ENCODE measurements at regions not wholly inside any gene's neighbourhood (a gene's known extent, or its start where the extent isn't known, plus 50 kb on each side); places are given as distances from the start of the nearest gene placed in this dataset.
"Not testable (repeated sequence)": the region's sequence is repeated elsewhere in the genome, so short reads cannot be mapped to it uniquely, and the experiment has no call there.

DNA sequence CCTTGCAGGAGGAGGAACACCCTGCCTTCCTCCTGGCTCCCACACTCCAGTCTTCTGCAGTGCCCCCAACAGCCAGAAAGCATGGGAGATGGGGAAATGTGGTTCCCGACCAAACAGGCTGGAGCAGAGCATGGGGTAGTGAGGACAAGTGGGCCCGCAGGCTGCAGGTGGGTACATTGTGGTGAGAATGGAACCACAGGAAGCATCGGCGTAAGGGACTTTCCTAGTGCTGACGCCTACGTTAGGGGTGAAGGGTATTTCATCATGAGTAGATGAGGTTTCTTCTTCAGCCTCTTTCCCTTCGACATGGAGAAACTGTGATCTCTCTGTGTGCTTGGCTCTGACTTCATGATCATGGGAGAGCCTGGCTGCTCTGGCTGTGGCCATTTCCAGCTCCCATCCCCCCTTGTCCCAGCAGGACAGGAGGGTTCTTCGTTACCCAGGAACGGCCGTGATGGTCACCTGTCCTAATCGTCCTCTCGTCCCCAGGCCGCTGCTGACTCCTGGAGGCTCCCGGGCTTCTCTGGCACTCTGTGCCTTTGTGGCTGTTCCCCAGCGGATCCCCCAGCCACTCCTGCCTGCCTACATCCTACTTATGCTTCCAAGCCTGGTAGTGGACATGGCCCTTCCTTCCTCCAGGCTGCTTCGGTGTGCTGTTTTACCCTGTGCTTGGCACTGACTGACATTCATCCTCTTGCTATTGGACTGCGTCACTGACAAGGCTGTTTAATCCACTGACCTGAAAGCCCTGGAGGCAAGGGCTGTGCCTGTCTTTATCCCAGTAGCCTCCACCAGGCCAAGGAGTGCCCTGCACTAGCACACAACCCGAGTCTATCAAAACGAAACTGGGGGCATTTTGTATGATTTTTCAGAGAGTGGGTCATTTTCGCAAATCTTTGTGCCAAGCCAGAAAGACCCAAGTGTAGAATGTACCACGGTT lies 65.2 kb upstream of the CECR2 start:
- Mint-ChIP-seq H3K27ac (no peak overlapping the region), H3K9me3 (peaks cover 51% of the 10 kb centered on the region), H3K4me1 (ENCODE audit: low read depth) (no peaks in the 10 kb centered on the region), H3K36me3 (ENCODE audit: low read depth) (peaks cover 4% of the 10 kb centered on the region; the same call in 1 of the 2 replicates), H3K4me3 (no peak overlapping the region), H3K27me3 (ENCODE audit: insufficient read depth) (peaks cover 3% of the 10 kb centered on the region; the same call in 1 of the 2 replicates)
- TF ChIP-seq, protein P1, sequence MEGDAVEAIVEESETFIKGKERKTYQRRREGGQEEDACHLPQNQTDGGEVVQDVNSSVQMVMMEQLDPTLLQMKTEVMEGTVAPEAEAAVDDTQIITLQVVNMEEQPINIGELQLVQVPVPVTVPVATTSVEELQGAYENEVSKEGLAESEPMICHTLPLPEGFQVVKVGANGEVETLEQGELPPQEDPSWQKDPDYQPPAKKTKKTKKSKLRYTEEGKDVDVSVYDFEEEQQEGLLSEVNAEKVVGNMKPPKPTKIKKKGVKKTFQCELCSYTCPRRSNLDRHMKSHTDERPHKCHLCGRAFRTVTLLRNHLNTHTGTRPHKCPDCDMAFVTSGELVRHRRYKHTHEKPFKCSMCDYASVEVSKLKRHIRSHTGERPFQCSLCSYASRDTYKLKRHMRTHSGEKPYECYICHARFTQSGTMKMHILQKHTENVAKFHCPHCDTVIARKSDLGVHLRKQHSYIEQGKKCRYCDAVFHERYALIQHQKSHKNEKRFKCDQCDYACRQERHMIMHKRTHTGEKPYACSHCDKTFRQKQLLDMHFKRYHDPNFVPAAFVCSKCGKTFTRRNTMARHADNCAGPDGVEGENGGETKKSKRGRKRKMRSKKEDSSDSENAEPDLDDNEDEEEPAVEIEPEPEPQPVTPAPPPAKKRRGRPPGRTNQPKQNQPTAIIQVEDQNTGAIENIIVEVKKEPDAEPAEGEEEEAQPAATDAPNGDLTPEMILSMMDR (IDR thresholded peaks at IDR 0.05) = no peak
- DNase-seq = no peak

DNA sequence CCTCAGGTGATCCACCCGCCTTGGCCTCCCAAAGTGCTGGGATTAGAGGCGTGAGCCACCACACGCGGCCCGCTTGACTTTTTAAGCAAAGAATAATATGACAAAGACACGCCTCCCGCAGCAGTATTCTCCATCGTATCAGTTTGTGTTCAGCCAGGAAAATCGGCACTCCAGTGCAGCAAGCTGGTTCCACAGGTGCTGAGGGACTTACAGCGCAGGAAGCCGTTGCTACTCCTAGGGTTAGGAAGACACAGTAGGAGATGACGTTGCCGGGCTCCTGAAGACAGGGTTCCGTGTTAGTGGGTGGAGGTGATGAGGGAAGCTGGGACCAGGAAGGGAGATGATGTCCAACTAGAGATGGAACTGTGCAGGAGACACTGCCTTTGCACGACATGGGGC lies 65.8 kb upstream of the CECR2 start:
- H3K27me3 Mint-ChIP-seq (ENCODE audit: insufficient read depth) = peaks cover 3% of the 10 kb centered on the region; the same call in 1 of the 2 replicates
- no peak overlapping the region for H3K4me3 Mint-ChIP-seq
- peaks cover 4% of the 10 kb centered on the region; the same call in 1 of the 2 replicates for H3K36me3 Mint-ChIP-seq (ENCODE audit: low read depth)
- peaks cover 54% of the 10 kb centered on the region for H3K9me3 Mint-ChIP-seq
- H3K4me1 Mint-ChIP-seq (ENCODE audit: low read depth) = no peaks in the 10 kb centered on the region
- H3K27ac Mint-ChIP-seq = no peak overlapping the region
- TF ChIP-seq, protein P1 (IDR thresholded peaks at IDR 0.05) = no peak
- no peak for DNase-seq

DNA sequence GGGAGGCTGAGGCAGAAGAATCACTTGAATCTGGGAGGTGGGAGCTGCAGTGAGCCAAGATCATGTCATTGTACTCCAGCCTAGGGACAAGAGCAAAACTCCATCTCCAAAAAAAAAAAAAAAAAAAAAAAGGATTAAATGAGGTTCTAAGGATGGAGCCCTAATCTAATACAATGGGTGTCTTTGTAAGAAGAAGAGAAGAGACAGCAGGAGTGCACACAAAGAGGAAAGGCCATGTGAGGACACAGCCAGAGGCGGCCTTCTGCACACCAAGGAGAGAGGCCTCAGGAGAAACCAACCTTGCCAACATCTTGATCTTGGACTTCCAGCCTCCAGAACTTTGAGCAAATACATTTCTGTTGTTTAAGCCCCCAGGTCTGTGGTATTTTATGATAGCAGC lies 66.6 kb upstream of the CECR2 start:
- TF ChIP-seq, protein P1 (IDR thresholded peaks at IDR 0.05) = no peak
- Mint-ChIP-seq H3K9me3 (peaks cover 60% of the 10 kb centered on the region), H3K36me3 (ENCODE audit: low read depth) (peaks cover 4% of the 10 kb centered on the region; the same call in 1 of the 2 replicates), H3K4me1 (ENCODE audit: low read depth) (no peaks in the 10 kb centered on the region), H3K27ac (no peak overlapping the region), H3K4me3 (no peak overlapping the region), H3K27me3 (ENCODE audit: insufficient read depth) (peaks cover 3% of the 10 kb centered on the region)
- DNase-seq = no peak

DNA sequence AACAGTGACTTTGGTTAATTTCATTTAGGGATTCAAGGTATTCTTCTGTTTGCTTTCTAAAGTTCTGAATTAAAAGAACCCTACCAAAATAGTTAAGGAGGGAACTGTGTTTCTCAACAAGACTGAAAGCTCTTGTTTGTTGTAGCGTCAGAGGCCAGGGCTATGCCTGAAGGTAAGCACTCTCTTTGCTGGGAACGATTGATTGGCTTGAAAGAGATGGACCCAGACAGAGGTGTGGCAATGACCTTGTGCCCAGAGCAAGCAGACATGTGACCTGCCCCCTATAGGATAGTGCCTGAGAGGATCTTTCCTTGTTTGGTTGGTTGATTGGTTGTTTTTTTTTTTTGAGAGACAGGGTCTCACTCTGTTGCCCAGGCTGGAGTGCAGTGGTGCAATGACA lies 68.3 kb upstream of the CECR2 start:
- no peak overlapping the region for H3K27ac Mint-ChIP-seq
- DNase-seq = no peak
- no peak overlapping the region for H3K4me3 Mint-ChIP-seq
- H3K9me3 Mint-ChIP-seq = peaks cover 66% of the 10 kb centered on the region
- no peaks in the 10 kb centered on the region for H3K4me1 Mint-ChIP-seq (ENCODE audit: low read depth)
- peaks cover 3% of the 10 kb centered on the region for H3K27me3 Mint-ChIP-seq (ENCODE audit: insufficient read depth)
- peaks cover 4% of the 10 kb centered on the region; the same call in 1 of the 2 replicates for H3K36me3 Mint-ChIP-seq (ENCODE audit: low read depth)
- TF ChIP-seq, protein P1 (IDR thresholded peaks at IDR 0.05) = no peak

DNA sequence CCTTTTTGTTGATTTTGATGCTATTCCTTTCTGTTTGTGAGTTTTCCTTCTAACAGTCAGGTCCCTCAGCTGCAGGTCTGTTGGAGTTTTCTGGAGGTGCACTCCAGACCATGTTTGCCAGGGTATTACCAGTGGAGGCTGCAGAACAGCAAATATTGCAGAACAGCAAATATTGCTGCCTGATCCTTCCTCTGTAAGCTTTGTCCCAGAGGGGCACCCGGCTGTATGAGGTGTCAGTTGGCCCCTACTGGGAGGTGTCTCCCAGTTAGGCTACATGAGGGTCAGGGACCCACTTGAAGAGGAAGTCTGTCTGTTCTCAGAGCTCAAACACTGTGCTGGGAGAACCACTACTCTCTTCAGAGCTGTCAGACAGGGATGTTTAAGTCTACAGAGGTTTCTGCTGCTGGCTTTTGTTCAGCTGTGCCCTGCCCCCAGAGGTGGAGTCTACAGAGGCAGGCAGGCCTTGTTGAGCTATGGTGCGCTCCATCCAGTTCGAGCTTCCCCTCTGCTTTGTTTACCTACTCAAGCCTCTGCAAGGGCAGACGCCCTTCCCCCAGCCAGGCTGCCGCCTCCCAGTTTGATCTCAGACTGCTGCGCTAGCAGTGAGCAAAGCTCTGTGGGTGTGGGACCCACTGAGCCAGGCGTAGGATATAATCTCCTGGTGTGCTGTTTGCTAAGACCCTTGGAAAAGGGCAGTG lies 70.3 kb upstream of the CECR2 start:
- H3K4me1 Mint-ChIP-seq (ENCODE audit: low read depth); H3K36me3 Mint-ChIP-seq (ENCODE audit: low read depth); H3K27me3 Mint-ChIP-seq (ENCODE audit: insufficient read depth); H3K27ac Mint-ChIP-seq; DNase-seq; H3K4me3 Mint-ChIP-seq: not testable (repeated sequence)
- peaks cover 71% of the 10 kb centered on the region for H3K9me3 Mint-ChIP-seq

DNA sequence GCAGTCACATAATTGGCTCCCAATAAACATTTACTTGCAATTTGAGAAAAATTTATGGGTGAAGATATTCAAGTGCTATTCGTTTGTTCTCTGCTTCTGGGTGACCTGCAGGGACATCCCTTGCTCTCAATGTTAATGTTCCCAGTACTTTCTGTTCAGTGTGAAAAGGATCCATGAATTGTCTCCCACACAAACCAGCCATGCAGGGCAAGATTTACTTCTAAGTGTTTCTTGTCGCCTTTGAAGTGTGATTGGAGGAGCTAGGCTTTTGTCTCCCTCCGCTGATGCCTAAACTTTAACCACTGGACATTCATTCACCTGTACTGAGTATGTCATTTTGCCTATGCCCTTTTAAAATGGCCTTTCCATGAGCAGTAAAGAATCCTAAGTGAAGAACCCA lies 66.4 kb upstream of the ADA2 start:
- Mint-ChIP-seq H3K27me3 (ENCODE audit: insufficient read depth) (no peaks in the 10 kb centered on the region; the same call in 1 of the 2 replicates), H3K9me3 (peaks cover 21% of the 10 kb centered on the region), H3K36me3 (ENCODE audit: low read depth) (0 out of 2 replicates have a peak, but pooled peaks cover 4% of the 10 kb centered on the region), H3K27ac (no peak overlapping the region), H3K4me3 (no peak overlapping the region), H3K4me1 (ENCODE audit: low read depth) (no peaks in the 10 kb centered on the region)
- TF ChIP-seq, protein P1 (IDR thresholded peaks at IDR 0.05) = no peak
- no peak for DNase-seq
